GM13976 (cell line): ENCODE measurements at regions not wholly inside any gene's neighbourhood (a gene's known extent, or its start where the extent isn't known, plus 50 kb on each side); places are given as distances from the start of the nearest gene placed in this dataset.

Experiments
- DNase-seq: peaks from one replicate; pipeline ENCODE4 v3.0.0; 2012; ENCODE audit warnings: low spot score
- in situ Hi-C: fragments of 300-500 bp; cut with MboI; formaldehyde crosslinking; loops from one replicate; pipeline ENCODE4 v1.12.0; 2022; ENCODE audit warnings: low sequenced_read_pairs, mixed read lengths, inconsistent platforms; ENCODE audit not compliant: unreplicated experiment
- TF ChIP-seq, protein P1 (sequence below): IDR thresholded peaks from 2 replicates; pipeline ENCODE4 v1.5.1; 2012; ENCODE audit warnings: borderline replicate concordance, mild to moderate bottlenecking; ENCODE audit not compliant: insufficient read depth; ENCODE audit errors: extremely low read depth, missing control alignments, control extremely low read depth

DNA sequence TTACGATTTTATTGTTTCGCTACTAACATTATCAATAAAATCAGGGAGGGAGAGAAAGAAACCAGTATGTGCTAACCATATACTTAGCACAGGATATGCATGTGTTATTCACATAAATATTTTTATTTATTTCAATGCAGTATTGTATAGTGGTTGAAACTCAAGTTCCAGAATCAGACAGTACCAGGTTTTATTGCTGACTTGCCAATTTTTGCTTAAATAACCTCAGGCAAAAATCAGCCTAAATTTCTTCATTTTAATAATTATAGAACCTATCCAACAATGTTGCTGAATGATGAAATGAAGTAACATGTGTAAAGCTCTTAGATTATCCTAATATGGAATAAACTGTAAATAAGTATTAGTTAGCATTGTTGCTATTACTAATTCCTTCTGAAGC, 61.4 kb upstream of the LRRC7 start:
- no peak for DNase-seq
- in situ Hi-C loops = no loop called here
- TF ChIP-seq, protein P1, sequence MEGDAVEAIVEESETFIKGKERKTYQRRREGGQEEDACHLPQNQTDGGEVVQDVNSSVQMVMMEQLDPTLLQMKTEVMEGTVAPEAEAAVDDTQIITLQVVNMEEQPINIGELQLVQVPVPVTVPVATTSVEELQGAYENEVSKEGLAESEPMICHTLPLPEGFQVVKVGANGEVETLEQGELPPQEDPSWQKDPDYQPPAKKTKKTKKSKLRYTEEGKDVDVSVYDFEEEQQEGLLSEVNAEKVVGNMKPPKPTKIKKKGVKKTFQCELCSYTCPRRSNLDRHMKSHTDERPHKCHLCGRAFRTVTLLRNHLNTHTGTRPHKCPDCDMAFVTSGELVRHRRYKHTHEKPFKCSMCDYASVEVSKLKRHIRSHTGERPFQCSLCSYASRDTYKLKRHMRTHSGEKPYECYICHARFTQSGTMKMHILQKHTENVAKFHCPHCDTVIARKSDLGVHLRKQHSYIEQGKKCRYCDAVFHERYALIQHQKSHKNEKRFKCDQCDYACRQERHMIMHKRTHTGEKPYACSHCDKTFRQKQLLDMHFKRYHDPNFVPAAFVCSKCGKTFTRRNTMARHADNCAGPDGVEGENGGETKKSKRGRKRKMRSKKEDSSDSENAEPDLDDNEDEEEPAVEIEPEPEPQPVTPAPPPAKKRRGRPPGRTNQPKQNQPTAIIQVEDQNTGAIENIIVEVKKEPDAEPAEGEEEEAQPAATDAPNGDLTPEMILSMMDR = no peak

DNA sequence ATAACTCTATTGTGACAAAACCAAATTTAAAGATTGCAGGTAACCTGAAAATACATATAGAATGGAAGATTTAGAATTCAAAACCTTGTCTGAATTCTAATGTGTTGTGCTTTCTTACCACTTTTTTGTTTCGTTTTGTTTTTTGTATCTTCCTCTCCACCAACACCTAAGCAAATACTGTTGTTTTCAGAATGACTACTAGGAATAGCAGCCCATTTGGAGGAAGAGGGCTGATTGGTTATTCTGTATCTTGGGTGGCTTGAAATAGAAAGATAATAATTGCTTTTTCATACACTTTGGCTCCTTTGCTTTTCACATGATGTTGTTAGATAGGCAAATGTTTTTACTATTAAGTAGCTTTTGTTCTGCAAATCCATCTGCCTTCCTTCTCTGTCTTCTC, 61.0 kb upstream of the LRRC7 start:
- no peak for DNase-seq
- in situ Hi-C loops = no loop called here
- TF ChIP-seq, protein P1 = no peak

DNA sequence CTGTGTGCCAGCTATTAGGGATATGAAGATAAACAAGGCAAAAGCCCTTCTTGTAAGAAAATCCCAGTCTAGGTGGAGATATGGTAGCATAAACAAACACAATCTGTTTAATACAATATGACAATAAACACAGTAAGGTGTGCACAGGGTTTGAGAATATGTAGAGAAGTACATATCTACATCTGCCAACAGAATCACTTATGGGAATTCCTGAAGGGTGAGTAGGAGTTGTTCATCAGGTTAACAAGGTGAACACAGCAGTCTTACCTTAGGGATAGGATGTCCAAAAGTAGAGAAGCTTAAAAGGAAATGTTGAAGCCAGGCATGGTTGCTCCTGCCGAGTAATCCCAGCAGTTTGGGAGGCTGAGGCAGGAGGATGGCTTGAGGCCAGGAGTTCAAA, 57.7 kb upstream of the LRRC7 start:
- TF ChIP-seq, protein P1 = no peak
- DNase-seq = no peak
- in situ Hi-C loops = no loop called here

DNA sequence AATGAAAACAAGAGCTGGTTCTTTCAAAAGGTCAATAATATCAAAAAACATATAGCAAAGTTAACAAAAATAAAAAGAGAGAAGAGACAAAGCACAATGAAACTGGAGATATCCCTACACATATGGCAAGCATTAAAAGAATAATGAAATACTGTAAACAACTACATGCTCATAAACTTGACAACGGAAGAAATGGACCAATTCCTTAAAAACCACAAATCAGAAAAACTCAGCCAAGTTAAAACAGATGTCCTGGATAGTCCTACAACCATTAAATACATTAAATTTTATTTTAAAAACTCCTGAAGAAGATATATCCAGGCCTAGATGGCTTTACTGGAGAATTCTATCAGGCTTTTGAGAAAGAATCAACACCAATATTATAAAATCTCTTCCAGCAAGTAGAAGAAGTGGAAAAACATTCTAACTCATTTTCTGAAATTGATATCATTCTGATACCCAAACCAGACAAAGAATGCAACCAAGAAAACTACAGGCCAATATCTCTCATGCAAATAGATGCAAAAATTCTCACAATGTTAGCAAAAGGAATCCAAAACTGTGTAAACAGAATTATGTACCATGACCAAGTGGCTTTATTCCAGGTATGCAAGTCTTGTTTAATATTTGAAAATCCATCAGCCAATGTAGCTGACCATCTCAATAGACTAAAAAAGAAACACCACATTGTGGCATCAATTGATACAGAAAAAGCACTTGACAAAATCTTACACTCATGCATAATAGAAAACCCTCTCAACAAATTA, 56.1 kb upstream of the LRRC7 start:
- no peak for DNase-seq
- in situ Hi-C loops = no loop called here
- TF ChIP-seq, protein P1 = no peak

DNA sequence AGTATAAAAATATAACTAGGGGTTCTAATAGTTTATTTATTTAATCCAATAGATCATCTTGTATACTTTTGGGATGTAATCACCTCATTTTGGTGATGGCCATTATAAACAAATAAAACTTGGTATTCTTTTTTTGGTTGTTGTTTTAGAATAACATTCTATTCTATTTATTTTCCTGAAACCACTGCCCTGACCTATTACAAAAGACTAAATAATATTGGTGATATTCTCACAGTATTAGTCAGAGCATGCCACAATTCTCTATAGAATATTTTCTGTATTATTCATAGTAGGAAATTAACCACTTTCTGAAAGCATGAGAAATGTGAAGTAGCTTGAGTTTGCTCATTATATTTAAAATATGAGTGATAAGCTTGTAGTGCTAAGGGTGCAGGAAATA, 54.1 kb upstream of the LRRC7 start:
- TF ChIP-seq, protein P1 = no peak
- no peak for DNase-seq

More for the DNA sequence above, 54.1 kb upstream of the LRRC7 start:
- in situ Hi-C loops = no loop called here
